AG04450 (cell line): ENCODE measurements at regions not wholly inside any gene's neighbourhood (a gene's known extent, or its start where the extent isn't known, plus 50 kb on each side); places are given as distances from the start of the nearest gene placed in this dataset.
"Not testable (repeated sequence)": the region's sequence is repeated elsewhere in the genome, so short reads cannot be mapped to it uniquely, and the experiment has no call there.

Experiments
- CTCF ChIA-PET: fragments of 300-600, 350-600 bp; formaldehyde crosslinking; extraction: SDS; loops from one replicate; lab custom pipeline; 2022; ENCODE audit warnings: antibody characterized with exemption, inconsistent platforms; lab: Charles Lee
- POLR2A ChIA-PET: fragments of 350-600 bp; formaldehyde crosslinking; extraction: SDS; loops from one replicate; lab custom pipeline; 2021; ENCODE audit warnings: antibody characterized with exemption, inconsistent platforms; lab: Yijun Ruan, JAX
- DNase-seq: peaks from one replicate; pipeline ENCODE4 v3.0.0-alpha.2; 2011; ENCODE audit warnings: low read depth, low spot score
- H3K27ac ChIP-seq: one replicate; pipeline ENCODE4 v1.5.1; 2012; ENCODE audit warnings: low read depth, low read length, control low read depth
- H3K27me3 ChIP-seq: one replicate; pipeline ENCODE4 v1.6.0; 2012; ENCODE audit warnings: low read length; ENCODE audit not compliant: control insufficient read depth, insufficient read depth
- H3K4me3 ChIP-seq: 2 replicates; pipeline ENCODE4 v1.5.1; 2011; ENCODE audit warnings: mild to moderate bottlenecking, low read depth, low read length, control low read depth
- H3K9me3 ChIP-seq: 2 replicates; pipeline ENCODE4 v1.5.1; 2012; ENCODE audit warnings: low read length; ENCODE audit not compliant: control insufficient read depth, insufficient read depth
- CTCF ChIP-seq: IDR thresholded peaks from 2 replicates; pipeline ENCODE4 v1.5.1; 2011; ENCODE audit warnings: low read depth, low read length, control low read depth, inconsistent platforms

- no peak for TF ChIP-seq CTCF
Measured at GRCh38 chr5:100110497-100110896, 424.7 kb upstream of the FAM174A start.

GRCh38 chr5:100108883-100109282, 426.3 kb upstream of the FAM174A start:
- Histone ChIP-seq H3K27ac (no peak overlapping the region), H3K27me3 (no peaks in the 10 kb centered on the region), H3K4me3 (no peak overlapping the region), H3K9me3 (peaks cover 8% of the 10 kb centered on the region; the same call in 1 of the 2 replicates)
- ChIA-PET CTCF (no interaction called here), POLR2A (no interaction called here)
- DNase-seq, result no peak
- no peak for TF ChIP-seq CTCF

More at GRCh38 chr5:100110497-100110896, 424.7 kb upstream of the FAM174A start:
- Histone ChIP-seq H3K27ac (no peak overlapping the region), H3K9me3 (peaks cover 8% of the 10 kb centered on the region; the same call in 1 of the 2 replicates), H3K27me3 (no peaks in the 10 kb centered on the region), H3K4me3 (no peak overlapping the region)
- ChIA-PET CTCF (no interaction called here), POLR2A (no interaction called here)
- DNase-seq, result no peak

GRCh38 chr5:100103592-100104119, 431.5 kb upstream of the FAM174A start:
- POLR2A ChIA-PET, CTCF ChIA-PET, H3K27ac ChIP-seq, H3K9me3 ChIP-seq, H3K4me3 ChIP-seq, DNase-seq, H3K27me3 ChIP-seq: not testable (repeated sequence)

GRCh38 chr5:100101466-100101865, 433.7 kb upstream of the FAM174A start:
- H3K27ac ChIP-seq, H3K9me3 ChIP-seq, H3K27me3 ChIP-seq, DNase-seq, H3K4me3 ChIP-seq, POLR2A ChIA-PET, CTCF ChIA-PET: not testable (repeated sequence)

- POLR2A ChIA-PET, DNase-seq, H3K4me3 ChIP-seq, H3K27ac ChIP-seq, CTCF ChIA-PET, H3K27me3 ChIP-seq, H3K9me3 ChIP-seq: not testable (repeated sequence)
Measured at GRCh38 chr5:100096328-100096727, 438.8 kb upstream of the FAM174A start.

- CTCF ChIA-PET, result not testable (repeated sequence)
Measured at GRCh38 chr5:100080703-100081102, 454.5 kb upstream of the FAM174A start.

GRCh38 chr5:100079163-100079562, 456.0 kb upstream of the FAM174A start:
- CTCF ChIA-PET, H3K27ac ChIP-seq, DNase-seq, H3K9me3 ChIP-seq, H3K27me3 ChIP-seq, POLR2A ChIA-PET, H3K4me3 ChIP-seq: not testable (repeated sequence)

More at GRCh38 chr5:100080703-100081102, 454.5 kb upstream of the FAM174A start:
- H3K27ac ChIP-seq, POLR2A ChIA-PET, H3K9me3 ChIP-seq, H3K4me3 ChIP-seq, H3K27me3 ChIP-seq, DNase-seq: not testable (repeated sequence)

GRCh38 chr5:100066020-100066419, 469.2 kb upstream of the FAM174A start:
- H3K27me3 ChIP-seq, DNase-seq, H3K27ac ChIP-seq, H3K4me3 ChIP-seq, CTCF ChIA-PET, H3K9me3 ChIP-seq, POLR2A ChIA-PET: not testable (repeated sequence)
